ENCODE measurements at regions not wholly inside any gene's neighbourhood (a gene's known extent, or its start where the extent isn't known, plus 50 kb on each side); places are given as distances from the start of the nearest gene placed in this dataset.

DNA sequence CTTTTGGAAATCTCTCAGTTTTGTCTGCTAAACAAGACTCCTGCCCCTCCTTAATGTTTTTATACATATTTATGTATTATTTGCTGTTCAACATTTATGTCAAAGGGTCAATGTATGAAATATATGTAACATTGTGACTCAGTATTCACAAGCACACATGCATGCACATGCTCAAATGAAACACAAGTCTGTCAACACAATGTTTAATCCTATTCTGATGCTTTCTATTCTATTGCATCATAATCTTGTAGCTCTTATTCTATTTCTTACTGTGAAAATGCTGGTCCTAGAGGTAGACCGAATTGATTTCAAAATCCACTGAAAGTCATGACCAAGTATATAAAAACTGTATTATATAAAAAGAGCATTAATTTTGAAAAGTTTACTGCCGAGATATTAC, 1463.3 kb downstream of the C4orf33 start:
- Mint-ChIP-seq H3K36me3 (ENCODE audit: low read depth) (no peaks in the 10 kb centered on the region), H3K9me3 (no peaks in the 10 kb centered on the region), H3K4me1 (ENCODE audit: low read depth) (peaks cover 11% of the 10 kb centered on the region), H3K27me3 (ENCODE audit: insufficient read depth) (no peaks in the 10 kb centered on the region), H3K27ac (no peak overlapping the region), H3K4me3 (no peak overlapping the region)
- TF ChIP-seq, protein P1, sequence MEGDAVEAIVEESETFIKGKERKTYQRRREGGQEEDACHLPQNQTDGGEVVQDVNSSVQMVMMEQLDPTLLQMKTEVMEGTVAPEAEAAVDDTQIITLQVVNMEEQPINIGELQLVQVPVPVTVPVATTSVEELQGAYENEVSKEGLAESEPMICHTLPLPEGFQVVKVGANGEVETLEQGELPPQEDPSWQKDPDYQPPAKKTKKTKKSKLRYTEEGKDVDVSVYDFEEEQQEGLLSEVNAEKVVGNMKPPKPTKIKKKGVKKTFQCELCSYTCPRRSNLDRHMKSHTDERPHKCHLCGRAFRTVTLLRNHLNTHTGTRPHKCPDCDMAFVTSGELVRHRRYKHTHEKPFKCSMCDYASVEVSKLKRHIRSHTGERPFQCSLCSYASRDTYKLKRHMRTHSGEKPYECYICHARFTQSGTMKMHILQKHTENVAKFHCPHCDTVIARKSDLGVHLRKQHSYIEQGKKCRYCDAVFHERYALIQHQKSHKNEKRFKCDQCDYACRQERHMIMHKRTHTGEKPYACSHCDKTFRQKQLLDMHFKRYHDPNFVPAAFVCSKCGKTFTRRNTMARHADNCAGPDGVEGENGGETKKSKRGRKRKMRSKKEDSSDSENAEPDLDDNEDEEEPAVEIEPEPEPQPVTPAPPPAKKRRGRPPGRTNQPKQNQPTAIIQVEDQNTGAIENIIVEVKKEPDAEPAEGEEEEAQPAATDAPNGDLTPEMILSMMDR (IDR thresholded peaks at IDR 0.05): no peak
- DNase-seq: no peak

DNA sequence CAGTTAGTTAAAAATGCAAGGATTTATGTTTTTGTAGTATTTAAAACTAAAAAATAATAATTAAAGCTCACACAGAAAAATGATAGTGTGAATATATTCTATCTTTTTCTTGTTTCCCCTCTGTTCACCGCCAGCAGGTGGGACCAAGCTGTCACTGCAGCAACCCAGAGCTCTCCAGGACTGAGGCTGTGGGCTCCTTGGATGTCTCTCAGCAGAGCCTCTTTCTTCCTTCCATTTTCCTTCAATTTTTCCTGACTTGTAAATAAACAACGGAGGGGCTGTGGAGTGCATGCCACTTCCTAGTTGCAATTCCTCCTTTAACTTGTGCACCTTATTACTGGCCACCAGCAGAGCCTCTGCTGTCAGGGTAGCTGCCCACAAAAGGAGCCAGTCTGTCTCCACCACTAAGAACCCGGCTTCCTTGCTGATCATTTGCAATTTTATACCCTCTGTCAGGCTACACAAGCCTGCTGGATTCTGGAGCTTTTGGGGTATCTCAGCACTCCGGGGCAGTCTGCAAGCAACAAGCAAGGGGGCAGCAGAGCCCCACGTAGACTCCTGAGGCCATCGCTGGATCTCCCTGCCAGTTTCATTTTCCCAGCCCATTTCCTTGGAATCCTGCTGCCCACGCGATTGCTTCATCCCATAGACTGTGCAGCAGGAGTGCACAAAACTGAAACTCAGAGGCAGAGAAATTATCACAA, 1467.4 kb downstream of the C4orf33 start:
- peaks cover 11% of the 10 kb centered on the region for H3K4me1 Mint-ChIP-seq (ENCODE audit: low read depth)
- no peaks in the 10 kb centered on the region for H3K9me3 Mint-ChIP-seq
- no peaks in the 10 kb centered on the region for H3K36me3 Mint-ChIP-seq (ENCODE audit: low read depth)
- H3K27ac Mint-ChIP-seq: peak overlapping the region; percentile 33
- peak; percentile 80 for DNase-seq
- TF ChIP-seq, protein P1 (IDR thresholded peaks at IDR 0.05): peak; percentile 77
- H3K4me3 Mint-ChIP-seq: peak overlapping the region; percentile 86
- H3K27me3 Mint-ChIP-seq (ENCODE audit: insufficient read depth): no peaks in the 10 kb centered on the region

DNA sequence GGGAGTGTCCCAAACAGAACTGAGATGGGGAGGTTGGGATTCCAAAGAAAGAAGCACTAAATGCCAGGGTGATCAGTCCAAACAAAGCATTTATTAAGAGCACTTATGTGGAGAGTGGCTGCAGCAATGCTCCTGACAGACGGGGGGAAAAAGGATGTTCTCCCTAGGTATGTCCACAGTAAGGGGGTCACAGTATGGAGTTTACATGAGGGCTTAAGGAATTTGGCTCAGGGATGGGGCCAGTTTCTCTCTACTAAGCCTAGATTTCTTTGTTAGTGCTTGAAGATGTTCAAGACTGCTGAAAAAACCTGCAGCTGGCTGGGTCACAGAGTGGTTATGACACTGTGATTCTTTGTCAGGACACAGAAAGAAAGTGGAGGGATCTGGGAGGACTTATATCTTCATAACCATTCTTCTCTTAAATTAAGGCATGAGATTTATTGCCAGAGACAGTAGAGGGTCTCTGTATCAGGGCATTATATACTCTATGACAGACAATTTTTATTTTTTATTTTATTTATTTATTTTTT, 1468.0 kb downstream of the C4orf33 start:
- H3K4me1 Mint-ChIP-seq (ENCODE audit: low read depth): peaks cover 11% of the 10 kb centered on the region
- TF ChIP-seq, protein P1 (IDR thresholded peaks at IDR 0.05): no peak; the same call in 1 of the 2 replicates
- no peaks in the 10 kb centered on the region for H3K27me3 Mint-ChIP-seq (ENCODE audit: insufficient read depth)
- no peaks in the 10 kb centered on the region for H3K36me3 Mint-ChIP-seq (ENCODE audit: low read depth)
- peak overlapping the region; percentile 33 for H3K27ac Mint-ChIP-seq
- H3K9me3 Mint-ChIP-seq: no peaks in the 10 kb centered on the region
- DNase-seq: no peak
- H3K4me3 Mint-ChIP-seq: peak overlapping the region; percentile 86

DNA sequence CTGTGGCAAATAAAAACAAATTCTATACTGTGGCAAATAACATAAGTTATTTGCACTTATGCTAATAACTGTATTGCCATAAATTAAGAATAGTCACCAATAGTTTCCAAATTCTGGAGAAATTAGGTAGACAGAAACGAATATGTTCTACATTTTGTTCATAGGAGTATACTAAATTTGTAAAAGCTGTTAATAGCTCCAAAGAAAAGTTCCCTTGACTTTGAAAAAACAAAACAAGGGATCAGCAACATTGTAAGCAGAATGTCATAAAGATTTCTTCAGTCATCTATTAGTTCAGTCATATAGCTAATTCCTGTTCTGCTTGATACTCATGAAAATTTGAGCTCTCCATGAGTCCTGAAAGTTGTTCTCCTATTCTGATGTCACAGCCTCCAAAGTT, 1472.8 kb downstream of the C4orf33 start:
- Mint-ChIP-seq H3K27ac (no peak overlapping the region), H3K4me3 (no peak overlapping the region), H3K27me3 (ENCODE audit: insufficient read depth) (no peaks in the 10 kb centered on the region), H3K4me1 (ENCODE audit: low read depth) (peaks cover 6% of the 10 kb centered on the region), H3K9me3 (no peaks in the 10 kb centered on the region; the same call in 1 of the 2 replicates), H3K36me3 (ENCODE audit: low read depth) (no peaks in the 10 kb centered on the region)
- TF ChIP-seq, protein P1 (IDR thresholded peaks at IDR 0.05): no peak
- no peak for DNase-seq

DNA sequence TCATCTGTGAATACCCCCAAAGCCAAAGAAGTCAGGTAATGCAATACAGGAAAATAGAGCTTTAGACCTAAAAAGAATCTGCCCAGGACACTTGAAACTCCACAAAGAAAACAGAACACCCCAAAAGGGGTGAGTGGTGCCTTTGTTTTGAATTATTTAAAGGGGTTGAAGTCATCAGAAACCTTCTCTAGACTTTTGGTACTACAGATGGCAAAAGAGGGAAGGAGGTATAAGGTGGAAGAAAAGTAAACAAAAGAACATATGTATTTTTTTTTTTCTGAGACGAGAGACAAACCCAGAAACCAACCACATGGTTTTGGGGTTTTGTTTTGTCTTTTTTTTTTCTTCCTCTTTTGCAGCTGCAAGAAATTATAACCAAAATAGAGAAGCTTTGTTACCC, 1477.8 kb downstream of the C4orf33 start:
- Mint-ChIP-seq H3K4me3 (no peak overlapping the region), H3K36me3 (ENCODE audit: low read depth) (no peaks in the 10 kb centered on the region), H3K27ac (no peak overlapping the region), H3K27me3 (ENCODE audit: insufficient read depth) (peaks cover 4% of the 10 kb centered on the region), H3K9me3 (no peaks in the 10 kb centered on the region; the same call in 1 of the 2 replicates), H3K4me1 (ENCODE audit: low read depth) (no peaks in the 10 kb centered on the region)
- TF ChIP-seq, protein P1 (IDR thresholded peaks at IDR 0.05): no peak
- DNase-seq: no peak
